H1 (cell line): ENCODE measurements at regions not wholly inside any gene's neighbourhood (a gene's known extent, or its start where the extent isn't known, plus 50 kb on each side); places are given as distances from the start of the nearest gene placed in this dataset.

Experiments
- CTCF ChIA-PET: fragments of 300-600 bp; sonication (Branson Sonifier 250); formaldehyde crosslinking; loops from one replicate; lab custom pipeline; 2021; ENCODE audit not compliant: partially characterized antibody; lab: Charles Lee
- POLR2A ChIA-PET: fragments of 300-600 bp; sonication (Branson Sonifier 250); formaldehyde crosslinking; loops from one replicate; lab custom pipeline; 2021; ENCODE audit warnings: inconsistent platforms; ENCODE audit not compliant: partially characterized antibody; lab: Charles Lee
- DNase-seq, 2 experiments: peaks; one replicate each; pipeline versions ENCODE4 v3.0.0 to v3.0.0-alpha.2; 2010 to 2022; ENCODE audit warnings: low spot score in 2 of 2, low read depth in 1 of 2, mixed read lengths in 1 of 2
- FAIRE-seq: peaks from 2 replicates; lab custom pipeline; 2011; peaks lifted over from hg19 to GRCh38; lab: Jason Lieb, UNC
- H2AFZ ChIP-seq: 2 replicates; pipeline ENCODE4 v1.8.1; 2012; ENCODE audit warnings: low read length, inconsistent platforms
- H2AK5ac ChIP-seq: 2 replicates; pipeline ENCODE4 v1.6.1; 2013; ENCODE audit warnings: low read depth, low read length
- H2BK120ac ChIP-seq: replicated peaks from 2 replicates; pipeline ENCODE3; 2013; ENCODE audit warnings: low read depth, low read length, inconsistent platforms
- H2BK12ac ChIP-seq: 2 replicates; pipeline ENCODE4 v1.6.1; 2013; ENCODE audit warnings: low read depth, low read length
- H2BK15ac ChIP-seq: 2 replicates; pipeline ENCODE4 v1.6.1; 2013; ENCODE audit warnings: low read length
- H2BK20ac ChIP-seq: 2 replicates; pipeline ENCODE4 v1.6.1; 2013; ENCODE audit warnings: low read length
- H2BK5ac ChIP-seq: 2 replicates; pipeline ENCODE4 v1.6.1; 2013; ENCODE audit warnings: low read depth, low read length
- H3K14ac ChIP-seq: 2 replicates; pipeline ENCODE4 v1.6.1; 2013; ENCODE audit warnings: inconsistent platforms; ENCODE audit not compliant: insufficient read length
- H3K18ac ChIP-seq: 2 replicates; pipeline ENCODE4 v1.6.1; 2013; ENCODE audit warnings: low read length; ENCODE audit errors: extremely low read depth
- H3K23ac ChIP-seq: 2 replicates; pipeline ENCODE4 v1.6.1; 2013; ENCODE audit warnings: inconsistent platforms; ENCODE audit not compliant: insufficient read length
- H3K23me2 ChIP-seq: 2 replicates; pipeline ENCODE4 v1.6.1; 2013; ENCODE audit warnings: low read depth, low read length
- H3K27ac ChIP-seq: 2 replicates; pipeline ENCODE4 v1.6.1; 2011; ENCODE audit warnings: low read depth, low read length, inconsistent platforms
- H3K27me3 ChIP-seq, 4 experiments: replicated peaks in 1 of 4; 1 replicate in 1 of 4; 2 replicates in 3 of 4; pipeline versions ENCODE4 v1.6.1 to v1.8.1; 2011 to 2013; ENCODE audit warnings: low read length in 3 of 4, mild to moderate bottlenecking in 3 of 4, inconsistent platforms in 2 of 4, mixed read lengths in 2 of 4, moderate library complexity in 1 of 4; ENCODE audit not compliant: control insufficient read depth in 3 of 4, insufficient read depth in 3 of 4; ENCODE audit errors: extremely low read depth in 1 of 4
- H3K36me3 ChIP-seq, 4 experiments: 2 replicates each; pipeline versions ENCODE4 v1.6.1 to v1.8.1; 2011 to 2013; ENCODE audit warnings: mild to moderate bottlenecking in 4 of 4, low read length in 3 of 4, moderate library complexity in 2 of 4, control low read depth in 1 of 4, inconsistent platforms in 1 of 4; ENCODE audit not compliant: insufficient read depth in 4 of 4, control insufficient read depth in 2 of 4
- H3K4ac ChIP-seq: replicated peaks from 2 replicates; pipeline ENCODE3; 2013; ENCODE audit warnings: low read length, low read depth, mixed read lengths, inconsistent platforms; ENCODE audit not compliant: insufficient read length
- H3K4me1 ChIP-seq, 4 experiments: replicated peaks in 1 of 4; 1 replicate in 1 of 4; 2 replicates in 3 of 4; pipeline versions ENCODE4 v1.6.1 to v1.8.1; 2011 to 2013; ENCODE audit warnings: low read length in 3 of 4, inconsistent platforms in 2 of 4, mixed read lengths in 1 of 4; ENCODE audit not compliant: insufficient read depth in 4 of 4, control insufficient read depth in 3 of 4
- H3K4me2 ChIP-seq, 2 experiments: 2 replicates each; pipeline versions ENCODE4 v1.6.1 to v1.8.1; 2011 to 2013; ENCODE audit warnings: low read depth in 2 of 2, low read length in 2 of 2, control low read depth in 1 of 2, inconsistent platforms in 1 of 2, mild to moderate bottlenecking in 1 of 2; ENCODE audit not compliant: insufficient read depth in 1 of 2
- H3K4me3 ChIP-seq, 4 experiments: fragments of 200-600, 300-600 bp in 1 of 4; sonication (generic), shearing (Covaris generic), sonication (Bioruptor Twin) in 1 of 4; 2 replicates each; pipeline versions ENCODE4 v1.5.1 to v1.8.1; 2011 to 2016; ENCODE audit warnings: low read length in 4 of 4, low read depth in 3 of 4, control low read depth in 2 of 4, inconsistent platforms in 2 of 4, mild to moderate bottlenecking in 2 of 4, mixed read lengths in 1 of 4, moderate library complexity in 1 of 4; ENCODE audit not compliant: insufficient read depth in 2 of 4; ENCODE audit errors: extremely low read depth in 1 of 4
- H3K56ac ChIP-seq: replicated peaks from 2 replicates; pipeline ENCODE3; 2013; ENCODE audit warnings: low read depth, mild to moderate bottlenecking, mixed read lengths, low read length, inconsistent platforms; ENCODE audit not compliant: insufficient read length
- H3K79me1 ChIP-seq: 2 replicates; pipeline ENCODE4 v1.6.1; 2013; ENCODE audit warnings: low read depth, low read length, control low read depth
- H3K79me2 ChIP-seq, 2 experiments: 2 replicates each; pipeline versions ENCODE4 v1.6.1 to v1.8.1; 2012 to 2013; ENCODE audit warnings: low read length in 2 of 2, mild to moderate bottlenecking in 2 of 2, inconsistent platforms in 1 of 2; ENCODE audit not compliant: insufficient read depth in 2 of 2, control insufficient read depth in 1 of 2
- H3K9ac ChIP-seq, 4 experiments: replicated peaks in 1 of 4; 1 replicate in 1 of 4; 2 replicates in 3 of 4; pipeline versions ENCODE4 v1.6.1 to v1.8.1; 2011 to 2013; ENCODE audit warnings: low read depth in 3 of 4, low read length in 3 of 4, control low read depth in 2 of 4, mild to moderate bottlenecking in 2 of 4, moderate library complexity in 2 of 4, inconsistent platforms in 1 of 4; ENCODE audit errors: extremely low read depth in 1 of 4
- H3K9me3 ChIP-seq, 2 experiments: 2 replicates each; pipeline versions ENCODE4 v1.6.1 to v1.8.1; 2012 to 2013; ENCODE audit warnings: mild to moderate bottlenecking in 2 of 2, moderate library complexity in 2 of 2, control low read depth in 1 of 2, inconsistent platforms in 1 of 2, low read depth in 1 of 2, low read length in 1 of 2, mixed read lengths in 1 of 2; ENCODE audit not compliant: insufficient read depth in 2 of 2
- H4K20me1 ChIP-seq, 2 experiments: replicated peaks in 1 of 2; 2 replicates each; pipeline versions ENCODE3 to v1.8.1; 2011 to 2013; ENCODE audit warnings: inconsistent platforms in 2 of 2, low read length in 2 of 2, mild to moderate bottlenecking in 1 of 2; ENCODE audit not compliant: insufficient read depth in 2 of 2, control insufficient read depth in 1 of 2
- H4K5ac ChIP-seq: 2 replicates; pipeline ENCODE4 v1.6.1; 2013; ENCODE audit warnings: low read length, low read depth, mixed read lengths, inconsistent platforms; ENCODE audit not compliant: insufficient read length
- H4K8ac ChIP-seq: 2 replicates; pipeline ENCODE4 v1.8.0; 2013; ENCODE audit warnings: mild to moderate bottlenecking, moderate library complexity, low read length, inconsistent platforms; ENCODE audit not compliant: insufficient read depth; ENCODE audit errors: extremely low read depth
- H4K91ac ChIP-seq: replicated peaks from 2 replicates; pipeline ENCODE3; 2013; ENCODE audit warnings: low read length, mixed read lengths, inconsistent platforms; ENCODE audit not compliant: insufficient read length
- BRCA1 ChIP-seq: IDR thresholded peaks from 2 replicates; pipeline ENCODE4 v1.6.1; 2012; ENCODE audit warnings: low read depth, low read length, improper control_type of control experiment
- EP300 ChIP-seq, 2 experiments: IDR thresholded peaks; 1 replicate in 1 of 2; 2 replicates in 1 of 2; pipeline ENCODE4 v1.6.1; 2011 to 2012; ENCODE audit warnings: low read depth in 2 of 2, low read length in 2 of 2, mild to moderate bottlenecking in 2 of 2, borderline replicate concordance in 1 of 2, inconsistent platforms in 1 of 2, moderate library complexity in 1 of 2
- EZH2 ChIP-seq: fragments of 200-600 bp; sonication (generic); IDR thresholded peaks from 2 replicates; pipeline ENCODE4 v1.7.1; 2012; ENCODE audit warnings: low read depth, mild to moderate bottlenecking, moderate library complexity, low read length, inconsistent platforms; ENCODE audit not compliant: severe bottlenecking
- RXRA ChIP-seq: IDR thresholded peaks from 2 replicates; pipeline ENCODE4 v1.6.1; 2011; ENCODE audit warnings: low read depth, mild to moderate bottlenecking, low read length, moderate library complexity; ENCODE audit not compliant: insufficient read depth
- WGBS, 2 experiments: shearing (Covaris generic) in 1 of 2; methylation state at CpG; one replicate each; pipeline versions ENCODE4 v1.1.6 to v1.1.7; 2013 to 2015; ENCODE audit warnings: low lambda C conversion rate in 2 of 2, mixed read lengths in 2 of 2, inconsistent platforms in 1 of 2, low coverage in 1 of 2, missing lambda C conversion rate in 1 of 2; ENCODE audit not compliant: insufficient replicate concordance in 2 of 2, insufficient coverage in 1 of 2, insufficient read length in 1 of 2; ENCODE audit errors: extremely low coverage in 1 of 2, missing lambda C conversion rate in 1 of 2; 5-methylcytosine and 5-hydroxymethylcytosine counted together
- TF ChIP-seq, protein P1 (sequence below): IDR thresholded peaks from 2 replicates; pipeline ENCODE4 v1.6.1; 2011; ENCODE audit warnings: low read length, improper control_type of control experiment

DNA sequence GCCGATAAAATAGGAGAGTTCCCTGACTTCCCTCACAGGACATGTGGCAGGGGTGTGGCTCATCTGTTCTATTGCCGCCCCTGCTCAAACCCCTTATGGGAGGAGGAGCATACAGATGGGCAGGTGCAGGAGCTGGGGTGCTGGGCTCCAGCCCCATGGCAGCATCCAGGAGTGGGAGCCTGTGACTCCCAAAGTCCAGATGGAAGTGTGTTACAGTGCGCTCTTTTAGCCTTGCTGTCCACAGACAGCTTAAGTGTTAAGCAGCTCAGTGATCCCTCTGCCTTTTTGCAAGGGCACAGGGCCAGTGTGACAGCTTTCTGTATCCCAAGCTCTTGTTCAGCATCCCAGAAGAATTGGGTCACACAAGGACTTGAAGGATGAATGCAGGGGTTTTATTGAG lies 212.3 kb upstream of the MYLIP start:
- no peak overlapping the region for H3K56ac ChIP-seq
- 94% methylated on average over 3 of the region's 3 CpGs; no CpG with 5 or more reads in 1 of the 2 experiments for WGBS, 2 experiments
- no peak overlapping the region for H2BK120ac ChIP-seq
- no peaks in the 10 kb centered on the region for H3K36me3 ChIP-seq
- H3K4me2 ChIP-seq: no peak overlapping the region
- H3K9ac ChIP-seq: no peak overlapping the region
- DNase-seq: no peak
- no peaks in the 10 kb centered on the region for H3K9me3 ChIP-seq
- no peak overlapping the region for H4K5ac ChIP-seq
- no peak overlapping the region for H3K4me3 ChIP-seq
- H3K27ac ChIP-seq: no peak overlapping the region
- no peak overlapping the region for H3K4ac ChIP-seq
- no peaks in the 10 kb centered on the region for H3K27me3 ChIP-seq
- H4K20me1 ChIP-seq: no peaks in the 10 kb centered on the region
- TF ChIP-seq BRCA1 (no peak), EZH2 (no peak), RXRA (no peak), EP300 (IDR thresholded peaks at IDR 0.05; ENCODE audit: borderline replicate concordance in 1 of 2, low read depth in 2 of 2, low read length in 2 of 2) (no peak)
- TF ChIP-seq, protein P1, sequence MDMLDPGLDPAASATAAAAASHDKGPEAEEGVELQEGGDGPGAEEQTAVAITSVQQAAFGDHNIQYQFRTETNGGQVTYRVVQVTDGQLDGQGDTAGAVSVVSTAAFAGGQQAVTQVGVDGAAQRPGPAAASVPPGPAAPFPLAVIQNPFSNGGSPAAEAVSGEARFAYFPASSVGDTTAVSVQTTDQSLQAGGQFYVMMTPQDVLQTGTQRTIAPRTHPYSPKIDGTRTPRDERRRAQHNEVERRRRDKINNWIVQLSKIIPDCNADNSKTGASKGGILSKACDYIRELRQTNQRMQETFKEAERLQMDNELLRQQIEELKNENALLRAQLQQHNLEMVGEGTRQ: no peak
- H3K23ac ChIP-seq: no peak overlapping the region
- H4K8ac ChIP-seq: no peak overlapping the region
- H2AK5ac ChIP-seq: no peak overlapping the region
- peaks cover 3 to 13% (median 7%) of the 10 kb centered on the region in 4 experiments; a peak in 6 of 7 replicates for H3K4me1 ChIP-seq
- H2BK5ac ChIP-seq: no peak overlapping the region
- no peak overlapping the region for H4K91ac ChIP-seq
- no peak overlapping the region for H3K14ac ChIP-seq
- CTCF ChIA-PET: no interaction called here
- H3K79me1 ChIP-seq: no peaks in the 10 kb centered on the region
- peak overlapping the region; percentile 94; the same call in 1 of the 2 replicates for H2BK20ac ChIP-seq
- no peak for FAIRE-seq
- no peaks in the 10 kb centered on the region; the same call in 1 of the 2 replicates for H3K23me2 ChIP-seq
- no peak overlapping the region for H2AFZ ChIP-seq
- H3K18ac ChIP-seq: no peak overlapping the region
- H2BK15ac ChIP-seq: no peak overlapping the region
- H2BK12ac ChIP-seq: no peak overlapping the region
- H3K79me2 ChIP-seq: no peaks in the 10 kb centered on the region
- POLR2A ChIA-PET: interaction anchor here (2.4 kb wide), 1 partner anchor 21 kb away, joined by 7 read pairs; no protein-coding TSS in a partner anchor
